ENCODE measurements at regions not wholly inside any gene's neighbourhood (a gene's known extent, or its start where the extent isn't known, plus 50 kb on each side); places are given as distances from the start of the nearest gene placed in this dataset.

DNA sequence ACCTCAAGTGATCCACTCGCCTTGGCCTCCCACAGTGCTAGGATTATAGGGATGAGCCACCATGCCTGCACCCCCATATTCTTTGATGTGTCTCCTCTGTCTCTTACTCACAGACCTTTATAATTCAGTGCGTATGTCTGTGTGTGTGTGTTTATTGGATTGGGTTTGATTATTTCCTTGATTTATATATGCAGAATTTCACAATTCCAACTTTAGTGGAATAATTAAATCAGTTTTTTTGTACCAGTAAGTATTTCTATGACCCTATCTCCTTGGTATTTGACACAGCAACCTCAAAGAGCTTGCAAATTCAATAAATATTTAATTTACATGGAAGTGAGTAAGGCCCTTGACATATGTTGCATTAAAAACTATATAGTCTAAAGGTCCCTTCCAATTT, 333.9 kb upstream of the ADAMTS5 start:
- ATAC-seq (ENCODE audit: insufficient read depth, low FRiP score) (no peak), DNase-seq (no peak)
- no peak overlapping the region for H3K9ac ChIP-seq (ENCODE audit: insufficient read depth in 1 of 2, low read length in 2 of 2)
- TF ChIP-seq, protein P1, sequence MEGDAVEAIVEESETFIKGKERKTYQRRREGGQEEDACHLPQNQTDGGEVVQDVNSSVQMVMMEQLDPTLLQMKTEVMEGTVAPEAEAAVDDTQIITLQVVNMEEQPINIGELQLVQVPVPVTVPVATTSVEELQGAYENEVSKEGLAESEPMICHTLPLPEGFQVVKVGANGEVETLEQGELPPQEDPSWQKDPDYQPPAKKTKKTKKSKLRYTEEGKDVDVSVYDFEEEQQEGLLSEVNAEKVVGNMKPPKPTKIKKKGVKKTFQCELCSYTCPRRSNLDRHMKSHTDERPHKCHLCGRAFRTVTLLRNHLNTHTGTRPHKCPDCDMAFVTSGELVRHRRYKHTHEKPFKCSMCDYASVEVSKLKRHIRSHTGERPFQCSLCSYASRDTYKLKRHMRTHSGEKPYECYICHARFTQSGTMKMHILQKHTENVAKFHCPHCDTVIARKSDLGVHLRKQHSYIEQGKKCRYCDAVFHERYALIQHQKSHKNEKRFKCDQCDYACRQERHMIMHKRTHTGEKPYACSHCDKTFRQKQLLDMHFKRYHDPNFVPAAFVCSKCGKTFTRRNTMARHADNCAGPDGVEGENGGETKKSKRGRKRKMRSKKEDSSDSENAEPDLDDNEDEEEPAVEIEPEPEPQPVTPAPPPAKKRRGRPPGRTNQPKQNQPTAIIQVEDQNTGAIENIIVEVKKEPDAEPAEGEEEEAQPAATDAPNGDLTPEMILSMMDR (IDR thresholded peaks at IDR 0.05; ENCODE audit: control extremely low read depth, extremely low read depth): no peak
- H3K36me3 ChIP-seq (ENCODE audit: control insufficient read depth in 4 of 4, insufficient read depth in 4 of 4, low read length in 4 of 4): no peaks in the 10 kb centered on the region
- 79 to 80% methylated on average over 2 of the region's 2 CpGs for WGBS, 2 donors
- H3K4me1 ChIP-seq (ENCODE audit: control insufficient read depth in 5 of 5, insufficient read depth in 5 of 5, low read length in 5 of 5): peaks cover 0 to 6% (median 0%) of the 10 kb centered on the region in 5 donors
- H3K9me3 ChIP-seq (ENCODE audit: control insufficient read depth in 4 of 4, insufficient read depth in 3 of 4, low read length in 3 of 4): peaks cover 0 to 4% (median 2%) of the 10 kb centered on the region in 4 donors
- H3K27ac ChIP-seq (ENCODE audit: low read depth in 1 of 2, low read length in 1 of 2): no peak overlapping the region
- H3K4me3 ChIP-seq: no peak overlapping the region
- no peaks in the 10 kb centered on the region for H3K27me3 ChIP-seq (ENCODE audit: control insufficient read depth in 3 of 3, insufficient read depth in 3 of 3, low read length in 2 of 3)

DNA sequence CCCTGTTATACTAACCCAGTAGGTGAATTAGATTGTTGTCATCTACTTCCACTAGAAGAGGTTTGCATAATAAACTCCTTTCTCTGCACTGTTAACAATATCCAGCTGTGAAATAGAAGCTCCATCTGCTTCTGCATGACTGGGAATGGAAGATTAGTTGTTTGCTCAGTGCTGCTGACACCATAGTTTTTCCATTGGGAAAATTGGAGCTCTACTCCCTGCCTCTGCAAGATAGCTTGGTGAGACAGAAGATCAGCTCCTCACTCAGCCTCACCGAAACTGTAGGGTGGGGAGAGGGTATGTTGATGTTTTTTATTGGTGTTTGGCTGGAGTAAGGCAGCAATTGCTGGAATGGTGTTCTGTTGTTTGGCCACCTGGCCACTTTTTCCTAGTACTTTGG, 331.6 kb upstream of the ADAMTS5 start:
- Histone ChIP-seq H3K9ac (ENCODE audit: insufficient read depth in 1 of 2, low read length in 2 of 2) (no peak overlapping the region), H3K9me3 (ENCODE audit: control insufficient read depth in 4 of 4, insufficient read depth in 3 of 4, low read length in 3 of 4) (peaks cover 0 to 5% (median 2%) of the 10 kb centered on the region in 4 donors), H3K27me3 (ENCODE audit: control insufficient read depth in 3 of 3, insufficient read depth in 3 of 3, low read length in 2 of 3) (no peaks in the 10 kb centered on the region), H3K4me1 (ENCODE audit: control insufficient read depth in 5 of 5, insufficient read depth in 5 of 5, low read length in 5 of 5) (peaks cover 0 to 6% (median 0%) of the 10 kb centered on the region in 5 donors), H3K27ac (ENCODE audit: low read depth in 1 of 2, low read length in 1 of 2) (no peak overlapping the region), H3K4me3 (no peak overlapping the region), H3K36me3 (ENCODE audit: control insufficient read depth in 4 of 4, insufficient read depth in 4 of 4, low read length in 4 of 4) (no peaks in the 10 kb centered on the region)
- TF ChIP-seq, protein P1 (IDR thresholded peaks at IDR 0.05; ENCODE audit: control extremely low read depth, extremely low read depth): no peak
- DNase-seq (no peak), ATAC-seq (ENCODE audit: insufficient read depth, low FRiP score) (no peak)
- WGBS, 2 donors: 80 to 86% methylated on average over 1 of the region's 1 CpG

DNA sequence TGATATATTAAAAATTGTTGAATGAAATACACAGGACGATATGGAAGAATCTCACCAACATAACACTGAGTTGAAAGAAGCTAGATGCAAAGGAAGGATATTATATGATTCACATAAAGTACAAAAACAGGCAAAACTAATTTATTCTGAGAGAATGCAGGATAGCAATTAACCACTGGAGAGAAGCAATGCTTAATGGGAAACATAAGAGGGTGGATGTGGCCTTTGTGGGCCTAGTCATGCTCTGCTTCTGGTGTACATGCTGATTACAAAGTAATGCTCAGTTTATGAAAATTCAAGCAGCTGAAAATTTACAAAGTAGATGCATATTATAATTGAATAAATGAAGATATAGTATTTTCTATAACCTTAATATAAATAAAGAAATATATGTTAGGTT, 326.4 kb upstream of the ADAMTS5 start:
- H3K4me1 ChIP-seq (ENCODE audit: control insufficient read depth in 5 of 5, insufficient read depth in 5 of 5, low read length in 5 of 5): peaks cover 0 to 3% (median 0%) of the 10 kb centered on the region in 5 donors
- H3K4me3 ChIP-seq: no peak overlapping the region
- TF ChIP-seq, protein P1 (IDR thresholded peaks at IDR 0.05; ENCODE audit: control extremely low read depth, extremely low read depth): no peak
- peaks cover 0 to 5% (median 2%) of the 10 kb centered on the region in 4 donors for H3K9me3 ChIP-seq (ENCODE audit: control insufficient read depth in 4 of 4, insufficient read depth in 3 of 4, low read length in 3 of 4)
- 79 to 93% methylated on average over 1 of the region's 1 CpG for WGBS, 2 donors
- H3K27me3 ChIP-seq (ENCODE audit: control insufficient read depth in 3 of 3, insufficient read depth in 3 of 3, low read length in 2 of 3): no peaks in the 10 kb centered on the region
- ATAC-seq (ENCODE audit: insufficient read depth, low FRiP score) (no peak), DNase-seq (no peak)
- H3K36me3 ChIP-seq (ENCODE audit: control insufficient read depth in 4 of 4, insufficient read depth in 4 of 4, low read length in 4 of 4): no peaks in the 10 kb centered on the region
- no peak overlapping the region for H3K9ac ChIP-seq (ENCODE audit: insufficient read depth in 1 of 2, low read length in 2 of 2)
- H3K27ac ChIP-seq (ENCODE audit: low read depth in 1 of 2, low read length in 1 of 2): no peak overlapping the region

DNA sequence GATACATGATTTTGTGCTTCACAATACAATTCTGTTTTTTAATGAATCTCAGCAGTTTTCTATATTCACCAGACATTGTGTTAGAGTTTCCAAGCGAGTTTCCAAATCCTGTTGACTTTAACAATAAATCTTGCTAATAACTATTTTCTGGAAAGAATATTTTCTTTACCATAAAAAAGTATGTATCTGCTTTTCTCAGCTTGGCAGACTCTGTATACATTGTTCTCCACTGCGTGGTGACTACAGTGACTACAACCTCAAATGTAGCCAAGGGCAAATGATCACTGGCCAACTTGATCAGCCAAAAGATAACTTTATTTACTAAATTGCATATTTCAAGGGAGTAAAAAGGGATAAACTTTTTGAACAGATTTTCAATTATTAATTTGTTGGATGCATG, 325.9 kb upstream of the ADAMTS5 start:
- Histone ChIP-seq H3K27ac (ENCODE audit: low read depth in 1 of 2, low read length in 1 of 2) (no peak overlapping the region), H3K9me3 (ENCODE audit: control insufficient read depth in 4 of 4, insufficient read depth in 3 of 4, low read length in 3 of 4) (peaks cover 0 to 5% (median under 1%) of the 10 kb centered on the region in 4 donors), H3K4me1 (ENCODE audit: control insufficient read depth in 5 of 5, insufficient read depth in 5 of 5, low read length in 5 of 5) (peaks cover 0 to 3% (median 0%) of the 10 kb centered on the region in 5 donors), H3K36me3 (ENCODE audit: control insufficient read depth in 4 of 4, insufficient read depth in 4 of 4, low read length in 4 of 4) (no peaks in the 10 kb centered on the region), H3K9ac (ENCODE audit: insufficient read depth in 1 of 2, low read length in 2 of 2) (no peak overlapping the region), H3K27me3 (ENCODE audit: control insufficient read depth in 3 of 3, insufficient read depth in 3 of 3, low read length in 2 of 3) (no peaks in the 10 kb centered on the region), H3K4me3 (no peak overlapping the region)
- DNase-seq (no peak), ATAC-seq (ENCODE audit: insufficient read depth, low FRiP score) (no peak)
- TF ChIP-seq, protein P1 (IDR thresholded peaks at IDR 0.05; ENCODE audit: control extremely low read depth, extremely low read depth): no peak
- 75 to 87% methylated on average over 2 of the region's 2 CpGs for WGBS, 2 donors

Data from lung (tissue), 11 donors.